ENCODE measurements at regions not wholly inside any gene's neighbourhood (a gene's known extent, or its start where the extent isn't known, plus 50 kb on each side); places are given as distances from the start of the nearest gene placed in this dataset.

GRCh38 chr14:22412926-22413411 is 176.1 kb downstream of the DAD1 start:
- DNase-seq, result no peak

GRCh38 chr14:22411398-22412055 is 177.5 kb downstream of the DAD1 start:
- no peak for DNase-seq

GRCh38 chr14:22410497-22410896 is 178.5 kb downstream of the DAD1 start:
- no peak for DNase-seq

GRCh38 chr14:22409006-22409405 is 180.0 kb downstream of the DAD1 start:
- DNase-seq, result no peak

- no peak for DNase-seq
These were observed 180.5 kb downstream of the DAD1 start for GRCh38 chr14:22408547-22408946.

- no peak for DNase-seq
These were observed 182.0 kb downstream of the DAD1 start for GRCh38 chr14:22407033-22407432.

GRCh38 chr14:22405201-22405600 is 183.8 kb downstream of the DAD1 start:
- DNase-seq, result no peak

- no peak for DNase-seq
These were observed 185.7 kb downstream of the DAD1 start for GRCh38 chr14:22403296-22403695.

- no peak for DNase-seq
These were observed 188.3 kb downstream of the DAD1 start for GRCh38 chr14:22400655-22401259.

- DNase-seq, result no peak
These were observed 189.2 kb downstream of the DAD1 start for GRCh38 chr14:22399776-22400175.

DNA sequence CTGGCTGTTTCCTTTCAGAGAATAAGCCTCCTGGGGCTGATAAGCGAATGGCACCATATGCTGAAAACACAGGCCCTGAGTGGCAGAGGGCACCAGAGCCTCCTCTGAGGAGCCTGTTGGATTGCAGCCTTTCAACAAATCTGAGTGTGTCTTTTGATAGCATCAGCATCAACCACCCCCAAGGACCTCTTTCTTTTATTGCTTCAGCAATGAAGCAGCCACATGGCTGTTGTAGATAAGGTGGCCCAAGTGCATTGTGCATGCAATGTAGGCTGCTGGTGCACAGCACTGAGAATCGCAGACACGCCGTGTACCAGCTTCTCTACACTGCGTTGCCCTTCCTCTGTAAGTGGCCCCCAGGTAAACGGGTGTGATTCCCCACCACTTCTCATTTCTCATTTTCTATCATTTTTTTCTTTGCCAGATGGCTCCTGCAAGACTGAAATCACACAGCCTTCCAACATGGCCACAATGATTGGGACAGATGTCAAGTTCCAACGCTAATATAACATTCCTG is 191.7 kb downstream of the DAD1 start:
- no peak for DNase-seq

- no peak for DNase-seq
These were observed 193.2 kb downstream of the DAD1 start for GRCh38 chr14:22395803-22396202.

- DNase-seq, result no peak
These were observed 194.4 kb downstream of the DAD1 start for GRCh38 chr14:22394616-22395015.

DNA sequence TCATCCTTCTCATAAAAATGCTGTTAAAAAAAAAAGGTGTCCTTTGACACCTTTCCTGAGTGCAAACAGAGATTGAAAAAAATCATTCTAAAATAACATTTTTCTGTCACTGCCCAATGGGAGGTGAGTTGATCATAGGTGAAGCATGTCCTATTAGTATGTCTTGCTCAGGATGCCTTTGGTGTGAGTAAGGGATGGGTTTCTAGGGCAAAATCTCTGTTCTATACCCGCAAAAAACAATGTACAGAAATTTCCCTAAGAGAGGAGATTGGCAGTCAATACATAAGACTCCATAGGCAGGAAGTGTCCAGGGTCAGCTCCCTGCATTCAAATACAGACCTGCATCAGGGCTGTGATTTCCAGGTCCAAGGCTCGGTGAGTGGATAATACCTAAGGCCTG is 195.2 kb downstream of the DAD1 start:
- no peak for DNase-seq

DNA sequence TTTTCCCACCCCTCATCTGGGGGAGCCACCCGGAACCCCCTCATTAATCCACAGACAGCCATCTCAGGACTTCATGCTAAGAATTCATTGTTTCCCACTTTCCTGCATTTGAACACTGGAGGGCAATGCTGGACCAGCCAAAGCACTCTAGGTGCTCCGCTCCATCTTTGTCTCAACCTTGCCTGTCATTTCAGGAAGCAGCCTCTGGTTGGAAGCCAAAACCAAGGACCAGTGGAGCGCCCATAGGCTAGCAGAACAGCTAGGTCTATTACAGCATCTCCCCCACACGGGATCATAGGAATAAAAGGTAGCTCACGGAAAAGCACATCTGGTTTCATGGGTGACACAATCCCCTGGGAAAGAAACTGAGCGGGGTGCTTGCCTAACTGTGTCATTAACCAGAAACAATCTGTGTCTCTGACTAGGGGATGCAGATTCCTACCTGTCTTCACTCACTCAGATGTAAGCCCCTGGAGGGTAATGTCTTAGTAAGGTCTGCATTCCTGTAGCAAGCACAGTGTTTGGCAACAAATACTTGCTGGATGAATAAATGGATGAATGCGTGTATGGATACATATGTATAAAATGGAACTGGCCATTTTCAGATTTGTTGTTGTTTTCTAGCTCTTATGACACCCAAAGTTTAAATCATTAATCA is 197.0 kb downstream of the DAD1 start:
- DNase-seq, result no peak

DNA sequence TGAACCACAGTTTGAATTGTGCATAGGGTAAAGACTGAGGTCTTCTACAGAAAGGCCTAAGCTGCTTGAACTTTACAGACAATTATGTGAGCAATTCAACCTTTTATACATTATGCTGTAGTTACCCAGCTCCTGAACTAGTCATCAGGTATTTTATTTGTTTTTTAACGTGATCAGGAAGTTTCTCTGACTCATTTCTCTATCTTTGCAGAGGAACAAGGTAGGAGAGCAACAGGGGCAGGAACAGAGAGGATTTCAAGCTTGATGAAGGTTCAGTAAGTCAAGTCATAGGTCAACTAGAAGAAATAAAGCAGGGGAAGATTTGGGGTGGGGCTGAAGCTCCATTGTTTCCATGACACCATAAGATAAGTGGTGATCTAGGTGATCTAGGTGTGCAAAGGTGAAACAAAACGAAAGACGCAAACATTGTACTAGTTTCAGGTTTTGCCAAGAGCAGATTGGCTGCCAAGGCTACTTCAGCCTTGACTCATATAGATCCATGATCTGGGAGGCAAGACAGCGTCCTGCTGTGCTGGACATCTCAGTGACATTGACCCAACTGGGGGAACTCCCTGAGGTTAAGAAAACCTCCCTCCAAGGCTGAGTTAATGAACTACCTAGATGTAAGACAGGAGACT is 198.1 kb downstream of the DAD1 start:
- DNase-seq, result no peak

DNA sequence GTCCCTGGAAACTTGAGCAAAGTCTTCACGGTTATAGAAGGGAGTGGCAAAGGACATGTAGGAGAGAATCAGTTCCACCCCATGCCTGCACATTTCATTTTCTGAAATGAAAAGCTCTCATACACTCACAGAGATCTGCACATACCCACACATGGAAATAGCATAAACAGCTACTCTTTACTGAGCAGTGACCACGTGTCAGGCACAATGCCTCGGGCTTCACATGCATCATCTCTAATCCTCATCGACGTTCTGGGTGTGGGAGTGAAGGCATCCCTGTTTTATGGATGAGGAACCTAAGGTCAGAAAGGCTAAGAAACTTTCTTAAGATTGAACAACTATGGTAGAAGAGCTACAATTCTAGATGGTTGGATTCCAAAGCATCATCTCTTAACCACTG is 198.8 kb downstream of the DAD1 start:
- DNase-seq, result no peak

DNA sequence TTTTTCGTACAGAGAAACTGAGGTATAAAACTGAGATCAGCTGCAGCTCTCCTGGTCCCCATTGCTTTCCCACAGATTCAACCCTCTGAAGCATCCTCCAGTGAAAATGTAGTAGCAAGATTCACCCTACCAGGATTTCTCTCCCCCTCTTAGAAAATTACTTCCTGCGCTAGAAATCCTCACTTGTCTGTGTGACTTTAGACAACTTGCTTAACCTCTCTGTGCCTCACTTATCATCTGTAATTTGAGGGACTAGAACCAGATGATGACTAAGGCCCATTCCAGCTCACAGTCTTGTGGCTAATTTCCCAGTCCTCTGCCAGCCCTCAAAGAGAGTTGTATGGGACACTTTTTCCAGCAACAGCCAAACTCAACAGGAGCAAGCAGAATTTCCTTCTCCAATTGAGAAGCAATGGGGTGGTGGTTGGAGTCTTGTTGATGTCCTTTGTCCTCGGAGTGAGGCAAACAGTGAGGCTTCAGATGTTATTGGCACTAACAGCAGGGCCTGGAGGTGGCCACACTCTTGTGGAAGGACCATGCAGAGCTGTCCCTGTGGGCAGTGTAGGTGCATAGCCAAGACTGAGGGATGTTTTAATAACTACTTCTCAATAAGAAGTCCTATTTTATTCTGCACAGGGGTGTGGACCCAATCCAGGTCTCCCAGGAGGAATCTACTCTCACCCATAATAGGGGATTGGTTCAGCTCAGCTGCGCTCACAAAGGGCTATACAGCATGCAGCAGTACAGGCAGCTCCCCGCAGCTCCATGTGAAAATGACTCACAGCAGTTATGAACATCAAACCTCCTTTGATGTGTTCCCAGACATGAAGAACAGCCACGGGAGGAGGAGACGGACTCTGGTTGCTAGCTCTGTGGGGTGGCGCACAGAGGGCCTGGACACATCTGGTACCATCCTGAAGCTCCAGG is 200.1 kb downstream of the DAD1 start:
- DNase-seq, result no peak

DNA sequence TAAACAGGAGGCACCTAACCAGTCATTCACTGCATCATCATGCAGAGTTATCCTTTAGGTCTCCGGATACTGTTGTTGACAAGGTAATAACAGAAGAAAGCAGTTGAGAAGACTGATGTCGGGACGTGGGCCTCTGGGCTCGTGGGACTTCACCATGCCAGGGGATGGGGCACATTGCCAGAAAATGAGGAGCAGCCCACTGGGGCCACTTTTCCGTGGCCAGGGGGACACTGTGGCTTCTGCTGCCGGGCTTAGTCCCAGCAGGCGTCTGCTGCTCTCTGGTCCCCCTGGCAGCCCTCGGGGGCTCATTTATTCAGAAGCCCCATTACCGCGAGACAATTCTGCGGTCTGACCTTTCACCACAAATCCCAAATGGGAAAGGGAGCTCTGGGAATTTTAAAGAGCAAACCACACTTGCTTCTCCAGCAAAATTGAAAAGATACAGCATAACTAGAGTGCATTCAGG is 201.2 kb downstream of the DAD1 start:
- no peak for DNase-seq

DNA sequence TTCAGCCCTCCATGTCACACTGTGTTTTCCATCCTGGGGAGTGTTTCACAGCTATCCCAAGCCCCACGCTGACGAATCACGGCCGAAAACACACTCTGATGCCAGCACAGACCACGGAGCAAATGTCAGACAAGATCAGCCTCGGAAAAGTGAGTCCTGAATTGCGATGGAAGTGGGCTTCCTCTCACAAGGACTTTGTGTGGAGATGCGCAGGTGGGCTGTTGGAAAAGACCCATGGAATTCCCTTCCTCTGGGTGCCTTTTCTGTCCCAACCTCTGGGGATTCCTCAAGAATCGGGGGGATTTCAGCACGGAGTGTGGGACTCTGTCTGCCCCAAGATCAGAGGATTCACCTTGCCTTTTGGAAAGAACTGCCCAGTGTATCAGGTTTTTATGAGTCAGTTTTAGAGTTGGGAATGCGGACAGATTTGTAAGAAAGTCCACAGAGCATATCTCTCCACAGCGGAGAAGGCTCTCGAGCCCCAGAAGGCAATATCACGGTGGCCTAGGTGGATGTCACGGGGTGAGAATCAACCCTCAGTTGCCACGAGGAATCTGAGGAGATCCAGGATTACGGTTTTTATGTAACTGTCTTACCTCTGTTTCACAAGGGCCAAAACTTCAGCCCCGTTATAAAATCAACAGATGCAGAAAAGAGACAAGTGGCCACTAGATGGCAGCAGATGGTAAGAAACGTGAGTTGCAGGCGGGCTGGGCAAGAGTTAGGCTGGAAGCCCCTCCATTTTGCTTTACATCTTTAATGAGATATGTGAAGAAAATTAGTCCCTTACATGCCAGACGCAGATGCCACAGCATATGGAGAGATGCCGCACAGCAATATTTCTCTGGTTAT is 201.9 kb downstream of the DAD1 start:
- no peak for DNase-seq

DNA sequence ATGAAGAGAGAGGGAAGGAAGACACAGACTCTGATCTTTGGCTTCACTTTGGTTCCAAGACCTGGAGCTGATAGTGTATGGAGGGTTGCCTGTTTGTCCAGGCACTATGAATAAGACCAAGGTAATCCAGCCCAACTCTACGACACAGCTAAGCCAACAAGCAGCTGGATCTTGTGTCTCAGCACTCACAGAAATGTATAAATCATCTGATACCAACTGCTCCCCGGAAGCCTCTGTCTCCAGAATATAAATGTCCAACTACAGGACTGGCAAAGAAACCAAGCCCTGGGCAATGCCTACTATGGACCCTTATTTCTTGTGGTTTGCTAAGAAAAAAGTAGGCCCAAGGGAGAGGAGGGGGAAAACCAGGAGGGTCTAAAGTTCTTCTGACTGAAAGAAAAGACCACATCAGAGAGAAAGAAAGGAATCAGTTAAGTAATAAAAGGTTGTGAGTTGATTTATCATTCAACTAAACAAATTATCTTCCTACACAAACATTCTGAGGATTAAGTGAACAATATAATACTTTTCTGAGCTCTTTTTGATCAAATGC is 204.0 kb downstream of the DAD1 start:
- DNase-seq, result no peak
